GM18511 (cell line): ENCODE measurements at regions not wholly inside any gene's neighbourhood (a gene's known extent, or its start where the extent isn't known, plus 50 kb on each side); places are given as distances from the start of the nearest gene placed in this dataset.
"Not testable (repeated sequence)": the region's sequence is repeated elsewhere in the genome, so short reads cannot be mapped to it uniquely, and the experiment has no call there.

ENCODE experiments used
- ATAC-seq: cut with Tn5 transposase; IDR thresholded peaks from one replicate; pipeline ENCODE4 v1.9.1; 2021; ENCODE audit warnings: mild to moderate bottlenecking, moderate library complexity; ENCODE audit not compliant: unreplicated experiment

GRCh38 chr9:78938821-78939220, 632.9 kb upstream of the TLE4 start:
- no peak for ATAC-seq

- ATAC-seq: no peak
Observed at GRCh38 chr9:78939311-78940065, 632.3 kb upstream of the TLE4 start.

- ATAC-seq: no peak
Observed at GRCh38 chr9:78940121-78940855, 631.5 kb upstream of the TLE4 start.

GRCh38 chr9:78954286-78954685, 617.5 kb upstream of the TLE4 start:
- no peak for ATAC-seq

GRCh38 chr9:78958892-78959291, 612.9 kb upstream of the TLE4 start:
- ATAC-seq: no peak

GRCh38 chr9:78962156-78962555, 609.6 kb upstream of the TLE4 start:
- ATAC-seq: no peak

- ATAC-seq: no peak
Observed at GRCh38 chr9:78963911-78964310, 607.9 kb upstream of the TLE4 start.

GRCh38 chr9:78967596-78968217, 604.1 kb upstream of the TLE4 start:
- ATAC-seq: no peak

- ATAC-seq: no peak
Observed at GRCh38 chr9:78970375-78970774, 601.4 kb upstream of the TLE4 start.

GRCh38 chr9:78971540-78971939, 600.2 kb upstream of the TLE4 start:
- no peak for ATAC-seq

GRCh38 chr9:78972303-78972999, 599.3 kb upstream of the TLE4 start:
- ATAC-seq: no peak

GRCh38 chr9:78973907-78974306, 597.9 kb upstream of the TLE4 start:
- no peak for ATAC-seq

GRCh38 chr9:78982849-78983248, 588.9 kb upstream of the TLE4 start:
- ATAC-seq: no peak

- no peak for ATAC-seq
Observed at GRCh38 chr9:78985084-78985738, 586.6 kb upstream of the TLE4 start.

GRCh38 chr9:78986446-78986845, 585.3 kb upstream of the TLE4 start:
- no peak for ATAC-seq

- no peak for ATAC-seq
Observed at GRCh38 chr9:78989031-78989658, 582.6 kb upstream of the TLE4 start.

GRCh38 chr9:78994471-78994870, 577.3 kb upstream of the TLE4 start:
- ATAC-seq: no peak

- ATAC-seq: not testable (repeated sequence)
Observed at GRCh38 chr9:78994974-78995373, 576.8 kb upstream of the TLE4 start.

GRCh38 chr9:78997296-78997695, 574.5 kb upstream of the TLE4 start:
- no peak for ATAC-seq

GRCh38 chr9:79000230-79001002, 571.3 kb upstream of the TLE4 start:
- no peak for ATAC-seq
